ENCODE measurements at regions not wholly inside any gene's neighbourhood (a gene's known extent, or its start where the extent isn't known, plus 50 kb on each side); places are given as distances from the start of the nearest gene placed in this dataset.
"Not testable (repeated sequence)": the region's sequence is repeated elsewhere in the genome, so short reads cannot be mapped to it uniquely, and the experiment has no call there.

- Histone ChIP-seq H3K27ac (replicated peaks) (no peak overlapping the region), H3K4me3 (replicated peaks; ENCODE audit: insufficient read depth, low read length) (no peak overlapping the region), H3K27me3 (ENCODE audit: insufficient read depth, poor library complexity, severe bottlenecking) (no peaks in the 10 kb centered on the region)
- no peak for DNase-seq (ENCODE audit: low read depth in 1 of 2, low spot score in 1 of 2)
- no peak for TF ChIP-seq CTCF (IDR thresholded peaks at IDR 0.05; ENCODE audit: insufficient read depth, low read length)
- TF ChIP-seq GABPA (IDR thresholded peaks at IDR 0.05; ENCODE audit: low read depth), result no peak
- no peak for TF ChIP-seq SPI1 (IDR thresholded peaks at IDR 0.05; ENCODE audit: borderline replicate concordance, low read depth)
- no peak for TF ChIP-seq POLR2AphosphoS5 (IDR thresholded peaks at IDR 0.05; ENCODE audit: low read depth)
- no peak for TF ChIP-seq REST (IDR thresholded peaks at IDR 0.05; ENCODE audit: insufficient replicate concordance, low read depth)
Observed at GRCh38 chr9:129430940-129431643, 189.8 kb downstream of the C9orf50 start.

GRCh38 chr9:129428864-129429577 is 191.9 kb downstream of the C9orf50 start:
- Histone ChIP-seq H3K27me3 (ENCODE audit: insufficient read depth, poor library complexity, severe bottlenecking) (no peaks in the 10 kb centered on the region), H3K27ac (replicated peaks) (no peak overlapping the region), H3K4me3 (replicated peaks; ENCODE audit: insufficient read depth, low read length) (no peak overlapping the region)
- no peak for DNase-seq (ENCODE audit: low read depth in 1 of 2, low spot score in 1 of 2)
- TF ChIP-seq CTCF (IDR thresholded peaks at IDR 0.05; ENCODE audit: insufficient read depth, low read length) (no peak), POLR2AphosphoS5 (IDR thresholded peaks at IDR 0.05; ENCODE audit: low read depth) (no peak), GABPA (IDR thresholded peaks at IDR 0.05; ENCODE audit: low read depth) (no peak), REST (IDR thresholded peaks at IDR 0.05; ENCODE audit: insufficient replicate concordance, low read depth) (no peak), SPI1 (IDR thresholded peaks at IDR 0.05; ENCODE audit: borderline replicate concordance, low read depth) (no peak)

- no peak for TF ChIP-seq POLR2AphosphoS5 (IDR thresholded peaks at IDR 0.05; ENCODE audit: low read depth)
- TF ChIP-seq REST (IDR thresholded peaks at IDR 0.05; ENCODE audit: insufficient replicate concordance, low read depth), result no peak
- no peak for TF ChIP-seq SPI1 (IDR thresholded peaks at IDR 0.05; ENCODE audit: borderline replicate concordance, low read depth)
- TF ChIP-seq GABPA (IDR thresholded peaks at IDR 0.05; ENCODE audit: low read depth), result no peak
- no peak overlapping the region for H3K4me3 ChIP-seq (replicated peaks; ENCODE audit: insufficient read depth, low read length)
- H3K27me3 ChIP-seq (ENCODE audit: insufficient read depth, poor library complexity, severe bottlenecking), result no peaks in the 10 kb centered on the region
- H3K27ac ChIP-seq (replicated peaks), result no peak overlapping the region
- no peak for DNase-seq (ENCODE audit: low read depth in 1 of 2, low spot score in 1 of 2)
Observed at GRCh38 chr9:129427149-129427548, 193.8 kb downstream of the C9orf50 start.

- H3K27me3 ChIP-seq (ENCODE audit: insufficient read depth, poor library complexity, severe bottlenecking); H3K4me3 ChIP-seq (replicated peaks; ENCODE audit: insufficient read depth, low read length); DNase-seq (ENCODE audit: low read depth in 1 of 2, low spot score in 1 of 2); H3K27ac ChIP-seq (replicated peaks): not testable (repeated sequence)
Observed at GRCh38 chr9:129423755-129424154, 197.1 kb downstream of the C9orf50 start.

Measured in HL-60 (cell line).